GM18508 (cell line): ENCODE measurements at regions not wholly inside any gene's neighbourhood (a gene's known extent, or its start where the extent isn't known, plus 50 kb on each side); places are given as distances from the start of the nearest gene placed in this dataset.
"Not testable (repeated sequence)": the region's sequence is repeated elsewhere in the genome, so short reads cannot be mapped to it uniquely, and the experiment has no call there.

ENCODE experiments used
- ATAC-seq: cut with Tn5 transposase; IDR thresholded peaks from one replicate; pipeline ENCODE4 v1.9.1; 2021; ENCODE audit warnings: moderate number of reproducible peaks; ENCODE audit not compliant: insufficient read depth, unreplicated experiment

DNA sequence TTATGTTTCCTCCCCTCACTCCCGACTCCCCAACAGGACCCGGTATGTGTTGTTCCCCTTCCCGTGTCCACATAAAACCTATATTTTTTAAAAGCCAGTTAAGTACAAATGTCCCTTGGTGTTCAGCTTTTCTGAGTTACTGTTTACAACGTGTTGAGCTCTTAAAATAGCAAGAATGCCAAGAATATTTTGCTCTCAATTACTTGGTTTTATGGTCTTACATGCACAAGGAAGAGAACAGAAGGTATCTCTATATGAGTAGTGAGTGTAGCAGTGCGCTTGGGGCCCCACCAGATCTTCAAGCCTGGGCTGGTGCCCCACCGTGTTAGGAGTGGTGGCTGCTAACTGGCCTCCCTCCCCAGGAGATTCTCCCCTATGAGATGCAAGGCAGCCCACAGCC, 75.3 kb downstream of the RIN2 start:
- ATAC-seq = no peak

GRCh38 chr20:19834287-19834686, 76.2 kb downstream of the RIN2 start:
- ATAC-seq = no peak

DNA sequence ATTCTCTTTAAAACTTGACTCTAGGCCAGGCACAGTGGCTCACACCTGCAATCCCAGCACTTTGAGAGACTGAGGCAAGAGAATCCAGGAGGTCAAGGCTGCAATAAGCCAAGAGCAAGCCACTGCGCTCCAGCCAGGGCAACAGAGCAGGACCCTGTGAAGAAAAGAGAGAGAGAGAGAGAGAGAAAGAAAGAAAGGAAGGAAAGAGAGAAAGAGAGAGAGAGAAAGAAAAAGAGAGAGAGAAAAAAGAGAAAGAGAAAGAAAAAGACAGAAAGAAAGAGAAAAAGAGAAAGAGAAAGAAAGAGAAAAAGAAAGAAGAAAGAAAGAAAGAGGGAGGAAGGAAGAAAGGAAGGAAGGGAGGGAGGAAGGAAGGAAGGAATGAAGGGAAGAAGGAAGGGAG, 76.7 kb downstream of the RIN2 start:
- no peak for ATAC-seq

DNA sequence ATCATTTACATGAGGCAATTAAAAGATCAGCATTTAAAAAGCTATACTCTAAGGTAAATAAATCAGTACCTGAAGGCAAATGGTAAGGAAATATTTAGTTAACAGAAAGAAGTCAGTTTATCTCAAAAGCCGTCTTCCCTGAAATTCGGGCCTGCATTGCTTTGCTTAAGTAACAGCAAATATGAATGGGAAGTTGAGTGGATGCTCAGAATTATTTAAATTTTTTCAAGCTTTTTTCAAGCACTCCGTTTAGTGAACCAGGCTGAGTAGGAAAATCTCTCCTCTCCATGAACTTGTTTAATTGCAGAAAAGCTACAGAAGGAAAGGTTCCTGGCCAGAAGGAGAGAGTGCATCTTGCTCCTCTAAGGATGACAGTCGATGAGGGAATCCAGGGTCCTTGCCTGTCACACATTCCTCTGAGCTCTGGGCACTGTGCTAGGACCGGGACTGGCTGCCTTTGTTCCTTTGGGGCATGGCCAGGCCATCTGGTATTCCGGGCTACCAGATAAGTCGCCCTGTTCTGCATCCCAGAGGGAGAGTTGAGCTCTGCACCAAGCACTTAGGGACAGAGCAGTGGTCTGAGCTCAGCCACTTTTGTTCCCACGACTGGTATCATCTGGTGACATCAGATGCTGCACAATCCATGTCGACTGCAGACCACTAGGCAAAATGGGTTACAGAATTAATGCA, 77.6 kb downstream of the RIN2 start:
- ATAC-seq = no peak

DNA sequence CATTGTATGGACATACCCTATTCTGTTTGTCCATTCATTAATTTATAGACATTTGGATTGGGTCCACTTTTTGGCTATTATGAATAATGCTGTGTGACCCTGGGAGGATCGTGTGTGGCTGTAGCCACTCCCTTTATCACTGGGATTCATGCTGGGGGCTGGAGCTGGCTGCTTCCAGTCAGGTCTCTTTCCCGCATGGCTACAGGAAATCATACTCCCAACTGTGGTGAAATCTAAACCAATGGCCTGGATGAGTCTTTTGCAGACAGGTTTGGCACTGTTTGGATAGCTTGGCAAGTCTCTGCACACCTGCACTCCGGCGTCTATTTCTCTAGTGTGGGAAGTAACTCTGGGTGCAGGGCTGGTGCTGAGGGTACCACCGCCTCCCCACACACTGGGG, 80.4 kb downstream of the RIN2 start:
- ATAC-seq = no peak

DNA sequence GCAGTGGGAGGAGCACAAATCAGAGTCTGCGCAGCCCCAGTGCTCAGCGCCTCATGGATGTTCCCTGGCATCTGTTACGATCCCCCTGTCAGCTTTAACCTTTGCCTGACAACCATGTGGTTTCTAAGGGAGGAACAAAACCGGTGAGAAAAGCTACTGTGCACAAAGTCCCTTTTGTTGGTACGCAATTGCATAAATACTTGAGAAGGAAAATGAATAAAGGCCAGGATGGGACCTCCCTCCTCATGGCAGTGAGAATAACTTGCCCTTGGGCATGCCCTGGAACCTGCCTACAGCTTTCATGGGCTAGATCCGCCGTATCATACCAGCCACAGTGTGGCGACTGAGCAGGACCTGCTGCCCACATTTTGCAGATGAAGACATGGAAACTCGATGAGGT, 81.0 kb downstream of the RIN2 start:
- ATAC-seq = no peak

GRCh38 chr20:19840111-19840710, 82.2 kb downstream of the RIN2 start:
- no peak for ATAC-seq

- ATAC-seq = no peak
These were observed 83.7 kb downstream of the RIN2 start for GRCh38 chr20:19841740-19842139.

DNA sequence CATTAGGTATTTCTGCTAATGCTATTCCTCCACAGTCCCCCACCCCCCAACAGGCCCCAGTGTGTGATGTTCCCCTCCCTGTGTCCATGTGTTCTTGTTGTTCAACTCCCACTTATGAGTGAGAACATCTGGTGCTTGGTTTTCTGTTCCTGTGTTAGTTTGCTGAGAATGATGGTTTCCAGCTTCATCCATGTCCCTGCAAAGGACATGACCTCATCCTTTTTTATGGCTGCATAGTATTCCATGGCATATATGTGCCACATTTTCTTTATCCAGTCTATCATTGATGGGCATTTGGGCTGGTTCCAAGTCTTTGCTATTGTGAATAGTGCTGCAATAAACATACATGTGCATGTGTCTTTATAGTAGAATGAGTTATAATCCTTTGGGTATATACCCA, 86.8 kb downstream of the RIN2 start:
- not testable (repeated sequence) for ATAC-seq

DNA sequence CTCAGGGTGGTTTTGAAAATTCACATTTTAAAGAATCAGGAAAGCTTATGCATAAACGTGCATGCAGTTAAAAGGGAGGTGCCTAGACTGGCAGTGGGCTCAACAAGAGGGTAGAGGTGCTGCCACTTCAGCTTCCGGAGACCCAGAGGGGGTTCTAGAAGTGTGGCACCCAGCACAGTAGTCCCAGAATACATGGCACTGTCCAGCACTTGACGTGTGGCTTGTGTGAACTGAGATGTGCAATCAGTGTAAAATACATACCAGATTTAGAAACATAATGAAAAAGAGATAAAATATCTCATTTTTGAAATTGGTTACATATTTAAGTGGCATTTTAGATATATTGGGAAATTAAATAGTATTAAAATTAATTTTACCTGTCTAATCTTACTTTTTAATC, 89.3 kb downstream of the RIN2 start:
- ATAC-seq = no peak

DNA sequence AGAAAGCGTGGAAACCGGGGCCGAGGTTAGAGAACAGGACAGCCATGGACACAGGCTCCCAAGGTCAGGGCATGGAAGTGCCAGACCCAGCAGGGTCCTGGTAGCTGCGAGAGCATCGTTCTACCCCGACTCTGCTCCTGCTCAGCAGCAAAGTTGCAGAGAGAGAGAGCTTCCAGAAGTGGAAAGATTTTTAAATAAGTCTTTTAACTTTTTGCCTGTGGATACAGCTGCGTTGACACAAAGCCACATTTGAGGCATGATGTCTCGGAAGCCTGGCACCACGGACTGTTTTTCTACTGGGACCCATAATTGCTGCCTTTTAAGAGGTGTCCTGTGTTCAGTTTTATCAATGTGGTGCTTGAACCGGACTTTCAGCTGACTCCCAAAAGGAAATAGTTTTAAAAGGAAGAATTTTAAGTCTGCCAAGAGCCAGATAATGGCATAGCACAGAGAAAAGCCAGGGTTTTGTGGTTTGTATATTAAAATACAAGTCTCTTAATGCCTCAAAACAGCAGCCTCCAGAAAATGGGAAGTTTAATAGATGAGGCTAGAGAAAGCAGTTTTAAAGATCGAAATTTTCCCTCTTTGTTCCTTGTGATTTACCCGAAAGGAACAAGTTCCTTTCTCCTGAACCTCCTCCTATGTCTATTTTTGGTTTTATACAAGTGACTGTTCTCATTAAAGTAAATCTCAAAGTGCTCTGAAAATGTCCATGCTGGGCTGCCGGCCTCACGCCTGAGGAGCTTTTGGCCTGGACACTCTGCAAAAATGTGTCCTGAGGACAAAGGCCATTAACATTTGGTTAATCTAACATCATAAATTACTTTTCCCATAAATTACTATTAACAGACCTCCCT, 91.5 kb downstream of the RIN2 start:
- no peak for ATAC-seq

DNA sequence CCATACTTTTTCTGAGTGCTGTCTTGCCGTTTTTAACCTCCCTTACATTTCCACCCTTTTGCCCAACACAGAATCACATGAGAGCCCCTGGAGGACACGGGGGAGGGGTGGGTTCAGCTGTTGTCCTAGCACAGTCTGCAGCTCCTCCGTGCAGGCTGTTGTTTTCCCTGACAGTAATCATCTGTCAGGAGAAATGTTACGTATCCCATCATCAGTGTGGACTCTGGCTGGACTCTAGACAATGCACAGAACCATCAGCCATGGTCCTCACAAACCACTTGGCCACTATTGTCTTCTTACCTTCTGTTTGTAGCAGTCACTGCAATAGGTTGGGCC, 92.1 kb downstream of the RIN2 start:
- ATAC-seq = no peak

DNA sequence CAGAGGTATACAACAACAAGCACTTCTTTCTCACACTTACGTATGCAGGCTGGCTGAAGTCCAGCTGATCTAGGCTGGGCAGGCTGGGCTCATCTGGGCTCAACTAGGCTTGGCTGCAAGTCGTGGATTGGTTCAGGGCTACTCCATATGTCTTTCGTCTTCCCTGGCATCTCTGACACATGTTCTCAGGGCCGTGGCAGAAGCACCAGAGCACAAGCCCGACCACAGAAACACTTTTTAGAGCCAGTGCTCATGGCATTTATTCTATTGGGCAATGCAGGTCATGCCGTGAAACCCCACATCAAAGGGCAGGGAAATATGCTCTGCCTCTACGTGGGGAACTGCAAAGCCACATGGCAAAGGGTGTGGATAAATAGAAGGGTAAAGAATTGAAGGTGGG, 93.8 kb downstream of the RIN2 start:
- no peak for ATAC-seq

DNA sequence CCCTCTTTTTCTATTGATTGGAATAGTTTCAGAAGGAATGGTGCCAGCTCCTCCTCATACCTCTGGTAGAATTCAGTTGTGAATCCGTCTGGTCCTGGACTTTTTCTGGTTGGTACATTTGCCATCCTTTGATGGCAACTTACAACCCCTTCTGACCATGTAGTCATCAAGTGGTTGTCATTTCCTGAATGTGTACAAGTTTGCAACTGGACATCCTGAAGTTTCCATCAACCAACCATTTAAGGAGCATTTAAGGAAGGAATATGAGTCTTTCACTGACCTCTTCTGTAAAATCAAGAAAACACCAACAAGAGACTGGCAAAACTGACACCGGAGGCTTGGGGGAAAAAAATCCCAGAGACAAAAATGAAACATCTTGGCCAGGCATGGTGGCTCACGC, 97.4 kb downstream of the RIN2 start:
- ATAC-seq = no peak

DNA sequence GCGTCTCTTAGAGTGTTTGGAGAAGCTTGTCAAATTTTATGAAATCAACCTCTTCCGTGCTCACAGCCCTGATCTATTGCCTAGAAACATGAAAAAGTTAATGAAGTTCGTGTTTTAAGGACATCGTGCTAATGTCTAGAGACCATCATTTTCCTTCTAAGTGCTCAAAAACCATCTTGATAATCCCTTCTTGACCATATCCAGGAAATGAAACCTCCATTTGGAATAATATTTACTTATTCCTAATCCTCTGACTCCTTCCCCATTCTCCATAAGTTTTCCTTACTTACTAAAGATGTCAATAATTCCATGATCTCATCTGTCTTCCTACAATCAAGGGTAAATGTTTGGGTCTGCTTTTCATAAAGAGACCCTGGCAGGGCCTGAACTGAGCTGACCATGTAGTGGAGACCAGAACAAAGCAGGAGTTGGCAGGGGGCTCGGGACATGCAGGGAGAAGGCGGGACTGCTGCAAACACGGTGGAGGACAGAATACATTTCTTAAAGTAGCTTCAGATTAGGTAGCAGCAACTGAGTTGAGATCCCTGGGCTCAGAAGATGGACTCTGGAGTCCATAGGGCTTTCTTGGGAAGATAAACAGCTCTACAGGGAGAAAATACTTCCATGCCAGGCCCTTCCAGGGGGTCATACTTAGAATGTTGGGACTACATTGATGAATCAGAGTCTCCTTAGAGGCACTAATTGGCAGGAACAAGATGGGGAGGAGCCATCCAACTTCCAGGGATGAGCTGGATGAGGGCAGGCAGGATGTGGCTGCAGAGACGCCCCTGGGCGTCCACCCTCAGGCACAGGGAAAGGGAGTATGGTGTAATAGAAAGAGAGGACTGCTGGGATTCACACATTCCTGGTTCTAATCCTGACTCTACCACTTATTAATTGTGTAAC, 100.7 kb downstream of the RIN2 start:
- no peak for ATAC-seq

DNA sequence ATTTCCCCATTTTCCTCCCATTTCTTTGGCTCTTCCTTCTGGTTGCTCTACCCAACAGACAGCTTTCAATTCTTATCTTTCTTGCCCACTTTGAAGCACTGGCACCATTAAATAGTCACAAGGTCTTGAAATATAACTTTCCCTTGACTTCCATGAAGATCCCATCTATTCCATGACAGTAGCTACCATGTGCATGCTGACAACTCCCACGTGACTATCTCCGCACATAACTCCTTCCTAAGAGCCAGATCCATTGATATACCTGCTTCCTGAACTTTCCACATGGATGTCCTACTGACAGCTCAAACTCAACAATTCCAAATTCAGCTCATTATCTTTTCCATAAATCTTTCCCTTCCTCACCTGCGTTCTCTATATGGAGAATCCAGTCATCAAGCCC, 101.4 kb downstream of the RIN2 start:
- no peak for ATAC-seq

GRCh38 chr20:19860737-19861136, 102.7 kb downstream of the RIN2 start:
- ATAC-seq = no peak

GRCh38 chr20:19861147-19861759, 103.2 kb downstream of the RIN2 start:
- no peak for ATAC-seq

- no peak for ATAC-seq
These were observed 106.1 kb downstream of the RIN2 start for GRCh38 chr20:19864130-19864529.

GRCh38 chr20:19866070-19866469, 108.0 kb downstream of the RIN2 start:
- ATAC-seq = no peak
